Inferior parietal cortex (tissue), 1 donor: ENCODE measurements at regions not wholly inside any gene's neighbourhood (a gene's known extent, or its start where the extent isn't known, plus 50 kb on each side); places are given as distances from the start of the nearest gene placed in this dataset.

Experiments
- DNase-seq: peaks from one replicate; pipeline ENCODE4 v3.0.0-alpha.2; 2016; ENCODE audit errors: extremely low spot score

GRCh38 chr11:98130117-98130625, 890.6 kb upstream of the CNTN5 start:
- no peak for DNase-seq

- no peak for DNase-seq
Measured at GRCh38 chr11:98136357-98136756, 884.4 kb upstream of the CNTN5 start.

GRCh38 chr11:98137437-98137836, 883.3 kb upstream of the CNTN5 start:
- DNase-seq, result no peak

GRCh38 chr11:98143661-98144060, 877.1 kb upstream of the CNTN5 start:
- no peak for DNase-seq

GRCh38 chr11:98153752-98154151, 867.0 kb upstream of the CNTN5 start:
- no peak for DNase-seq

GRCh38 chr11:98155696-98156095, 865.1 kb upstream of the CNTN5 start:
- no peak for DNase-seq

GRCh38 chr11:98177925-98178324, 842.8 kb upstream of the CNTN5 start:
- no peak for DNase-seq

GRCh38 chr11:98180511-98180910, 840.2 kb upstream of the CNTN5 start:
- peak; percentile 6 for DNase-seq

GRCh38 chr11:98180921-98181320, 839.8 kb upstream of the CNTN5 start:
- peak; percentile 9 for DNase-seq

GRCh38 chr11:98183034-98183433, 837.7 kb upstream of the CNTN5 start:
- no peak for DNase-seq

GRCh38 chr11:98185245-98185644, 835.5 kb upstream of the CNTN5 start:
- no peak for DNase-seq

- no peak for DNase-seq
Measured at GRCh38 chr11:98194611-98195010, 826.1 kb upstream of the CNTN5 start.

GRCh38 chr11:98195300-98195699, 825.4 kb upstream of the CNTN5 start:
- DNase-seq, result no peak

GRCh38 chr11:98207086-98207485, 813.7 kb upstream of the CNTN5 start:
- no peak for DNase-seq

- DNase-seq, result no peak
Measured at GRCh38 chr11:98227278-98227677, 793.5 kb upstream of the CNTN5 start.

GRCh38 chr11:98230678-98231077, 790.1 kb upstream of the CNTN5 start:
- no peak for DNase-seq

- no peak for DNase-seq
Measured at GRCh38 chr11:98234698-98235097, 786.1 kb upstream of the CNTN5 start.

GRCh38 chr11:98243897-98244296, 776.9 kb upstream of the CNTN5 start:
- no peak for DNase-seq

- no peak for DNase-seq
Measured at GRCh38 chr11:98260983-98261382, 759.8 kb upstream of the CNTN5 start.

GRCh38 chr11:98277251-98277912, 743.4 kb upstream of the CNTN5 start:
- DNase-seq, result no peak

GRCh38 chr11:98289617-98290263, 731.0 kb upstream of the CNTN5 start:
- no peak for DNase-seq

GRCh38 chr11:98296091-98296880, 724.5 kb upstream of the CNTN5 start:
- DNase-seq, result no peak

- no peak for DNase-seq
Measured at GRCh38 chr11:98300719-98301118, 720.0 kb upstream of the CNTN5 start.
